Esophagus muscularis mucosa (tissue), 4 donors: ENCODE measurements at regions not wholly inside any gene's neighbourhood (a gene's known extent, or its start where the extent isn't known, plus 50 kb on each side); places are given as distances from the start of the nearest gene placed in this dataset.

Source experiments
- DNase-seq: peaks from one replicate; pipeline ENCODE4 v3.0.0-alpha.2; 2017; ENCODE audit errors: extremely low spot score
- H3K27ac ChIP-seq, 4 donors: fragments of 200-600 bp; sonication (generic); replicated peaks in 1 of 4; 1 replicate in 3 of 4; 2 replicates in 1 of 4; pipeline ENCODE4 v1.5.1; 2016 to 2019; ENCODE audit warnings: mild to moderate bottlenecking in 1 of 4
- H3K27me3 ChIP-seq, 4 donors: fragments of 200-600 bp; sonication (generic); one replicate each; pipeline versions ENCODE4 v1.5.1 to v1.6.0; 2016 to 2019
- H3K36me3 ChIP-seq, 4 donors: fragments of 200-600 bp; sonication (generic); one replicate each; pipeline ENCODE4 v1.5.1; 2016 to 2019
- H3K4me1 ChIP-seq, 4 donors: fragments of 200-600 bp; sonication (generic); one replicate each; pipeline ENCODE4 v1.5.1; 2016 to 2019
- H3K4me3 ChIP-seq, 4 donors: fragments of 200-600 bp; sonication (generic); 1 replicate in 2 of 4; 2 replicates in 2 of 4; pipeline ENCODE4 v1.5.1; 2016 to 2019; ENCODE audit warnings: mild to moderate bottlenecking in 4 of 4, moderate library complexity in 1 of 4
- H3K9me3 ChIP-seq, 4 donors: fragments of 200-600 bp; sonication (generic); 1 replicate in 3 of 4; 2 replicates in 1 of 4; pipeline ENCODE4 v1.5.1; 2016 to 2019
- CTCF ChIP-seq, 3 experiments: fragments of 200-600 bp in 2 of 3; fragments of 450-650 bp in 1 of 3; sonication (generic) in 2 of 3; IDR thresholded peaks; one replicate each; pipeline ENCODE4 v1.5.1; 2017 to 2019; ENCODE audit warnings: antibody characterized with exemption in 3 of 3, mild to moderate bottlenecking in 2 of 3, moderate library complexity in 1 of 3
- EP300 ChIP-seq: sonication (generic); formaldehyde crosslinking; IDR thresholded peaks from one replicate; pipeline ENCODE4 v1.6.1; 2017; ENCODE audit warnings: antibody characterized with exemption
- POLR2A ChIP-seq: fragments of 450-650 bp; IDR thresholded peaks from one replicate; pipeline ENCODE4 v1.6.1; 2017; ENCODE audit warnings: antibody characterized with exemption, moderate library complexity, mild to moderate bottlenecking, low read depth
- POLR2AphosphoS5 ChIP-seq, 2 donors: sonication (generic); formaldehyde crosslinking; IDR thresholded peaks; one replicate each; pipeline ENCODE4 v1.6.1; 2017; ENCODE audit warnings: antibody characterized with exemption in 2 of 2
- WGBS: methylation state at CpG from one replicate; pipeline ENCODE4 v1.1.5; 2018; 5-methylcytosine and 5-hydroxymethylcytosine counted together
- intact Hi-C: fragments of 100-400 bp; cut with DNase I; formaldehyde crosslinking; loops from one replicate; pipeline ENCODE4 v1.15.1; 2023

GRCh38 chr5:175379867-175380266 is 64.1 kb downstream of the DRD1 start:
- Histone ChIP-seq H3K4me3 (no peak overlapping the region), H3K27me3 (peaks cover 0 to 22% (median 0%) of the 10 kb centered on the region in 4 donors), H3K4me1 (no peaks in the 10 kb centered on the region), H3K36me3 (no peaks in the 10 kb centered on the region), H3K27ac (no peak overlapping the region), H3K9me3 (no peaks in the 10 kb centered on the region)
- 48% methylated on average over 1 of the region's 1 CpG for WGBS
- DNase-seq = no peak
- TF ChIP-seq POLR2A (no peak), CTCF (IDR thresholded peaks at IDR 0.05) (no peak), EP300 (no peak), POLR2AphosphoS5 (IDR thresholded peaks at IDR 0.05) (no peak)
- intact Hi-C loops = no loop called here

GRCh38 chr5:175378444-175379028 is 65.4 kb downstream of the DRD1 start:
- no peaks in the 10 kb centered on the region for H3K9me3 ChIP-seq
- H3K36me3 ChIP-seq = no peaks in the 10 kb centered on the region
- no peak overlapping the region for H3K4me3 ChIP-seq
- H3K27ac ChIP-seq = no peak overlapping the region
- intact Hi-C loops = no loop called here
- H3K27me3 ChIP-seq = peaks cover 0 to 22% (median 0%) of the 10 kb centered on the region in 4 donors
- DNase-seq = no peak
- TF ChIP-seq POLR2A (no peak), CTCF (IDR thresholded peaks at IDR 0.05) (no peak), POLR2AphosphoS5 (IDR thresholded peaks at IDR 0.05) (no peak), EP300 (no peak)
- WGBS = 18% methylated on average over 5 of the region's 5 CpGs
- no peaks in the 10 kb centered on the region for H3K4me1 ChIP-seq

GRCh38 chr5:175377816-175378215 is 66.2 kb downstream of the DRD1 start:
- Histone ChIP-seq H3K9me3 (no peaks in the 10 kb centered on the region), H3K36me3 (no peaks in the 10 kb centered on the region), H3K27me3 (peaks cover 0 to 22% (median 0%) of the 10 kb centered on the region in 4 donors), H3K4me3 (no peak overlapping the region), H3K4me1 (no peaks in the 10 kb centered on the region), H3K27ac (no peak overlapping the region)
- WGBS = 22% methylated on average over 1 of the region's 1 CpG
- intact Hi-C loops = no loop called here
- DNase-seq = no peak
- no peak for TF ChIP-seq POLR2A
- no peak for TF ChIP-seq POLR2AphosphoS5 (IDR thresholded peaks at IDR 0.05)
- no peak for TF ChIP-seq CTCF (IDR thresholded peaks at IDR 0.05)
- TF ChIP-seq EP300 = no peak

- intact Hi-C loops = no loop called here
- no peak overlapping the region for H3K4me3 ChIP-seq
- H3K36me3 ChIP-seq = no peaks in the 10 kb centered on the region
- TF ChIP-seq POLR2AphosphoS5 (IDR thresholded peaks at IDR 0.05) (no peak), CTCF (IDR thresholded peaks at IDR 0.05) (no peak), EP300 (no peak), POLR2A (no peak)
- no peak overlapping the region for H3K27ac ChIP-seq
- peaks cover 0 to 22% (median 0%) of the 10 kb centered on the region in 4 donors for H3K27me3 ChIP-seq
- no peaks in the 10 kb centered on the region for H3K4me1 ChIP-seq
- no peaks in the 10 kb centered on the region for H3K9me3 ChIP-seq
- 96% methylated on average over 2 of the region's 2 CpGs for WGBS
- no peak for DNase-seq
Measured at GRCh38 chr5:175374166-175374875, 69.7 kb downstream of the DRD1 start.
